Chondrocyte (in vitro differentiated cells): ENCODE measurements at regions not wholly inside any gene's neighbourhood (a gene's known extent, or its start where the extent isn't known, plus 50 kb on each side); places are given as distances from the start of the nearest gene placed in this dataset.

Experiments
- DNase-seq: peaks from one replicate; pipeline ENCODE4 v3.0.0; 2021; ENCODE audit warnings: mixed read lengths, low spot score
- H3K27ac Mint-ChIP-seq: one replicate; pipeline ENCODE4 v1.8.0; 2021; ENCODE audit warnings: mild to moderate bottlenecking, moderate library complexity, mixed read lengths; ENCODE audit not compliant: unreplicated experiment
- H3K27me3 Mint-ChIP-seq: 2 replicates; pipeline ENCODE4 v1.8.0; 2021; ENCODE audit warnings: low read depth, mixed read lengths
- H3K36me3 Mint-ChIP-seq: 2 replicates; pipeline ENCODE4 v1.8.0; 2021; ENCODE audit warnings: low read depth, mixed read lengths
- H3K4me1 Mint-ChIP-seq: 2 replicates; pipeline ENCODE4 v1.8.0; 2021; ENCODE audit warnings: low read depth, mild to moderate bottlenecking, mixed read lengths
- H3K4me3 Mint-ChIP-seq: one replicate; pipeline ENCODE4 v1.8.0; 2021; ENCODE audit warnings: mild to moderate bottlenecking, moderate library complexity, mixed read lengths; ENCODE audit not compliant: unreplicated experiment
- H3K9me3 Mint-ChIP-seq: 2 replicates; pipeline ENCODE4 v1.8.0; 2021; ENCODE audit warnings: low read depth, mixed read lengths
- CTCF ChIP-seq: fragments of 200-600 bp; sonication (generic); IDR thresholded peaks from 2 replicates; pipeline ENCODE4 v1.5.0; 2021; ENCODE audit warnings: antibody characterized with exemption, mild to moderate bottlenecking, moderate library complexity

GRCh38 chr1:229808272-229808671 is 182.2 kb downstream of the URB2 start:
- Mint-ChIP-seq H3K27ac (no peak overlapping the region), H3K4me3 (no peak overlapping the region), H3K27me3 (peaks cover 7% of the 10 kb centered on the region), H3K9me3 (peaks cover 31% of the 10 kb centered on the region), H3K4me1 (no peaks in the 10 kb centered on the region), H3K36me3 (peaks cover 6% of the 10 kb centered on the region)
- no peak for DNase-seq
- no peak for TF ChIP-seq CTCF

- DNase-seq, result no peak
- no peaks in the 10 kb centered on the region for H3K4me1 Mint-ChIP-seq
- TF ChIP-seq CTCF, result no peak
- H3K36me3 Mint-ChIP-seq, result peaks cover 5% of the 10 kb centered on the region
- no peak overlapping the region for H3K4me3 Mint-ChIP-seq
- H3K27me3 Mint-ChIP-seq, result peaks cover 7% of the 10 kb centered on the region
- H3K9me3 Mint-ChIP-seq, result peaks cover 23% of the 10 kb centered on the region
- no peak overlapping the region for H3K27ac Mint-ChIP-seq
These were observed 184.1 kb downstream of the URB2 start for GRCh38 chr1:229810140-229810539.

GRCh38 chr1:229810961-229811360 is 184.9 kb downstream of the URB2 start:
- Mint-ChIP-seq H3K9me3 (peaks cover 18% of the 10 kb centered on the region), H3K27ac (no peak overlapping the region), H3K4me3 (no peak overlapping the region), H3K4me1 (peaks cover 3% of the 10 kb centered on the region), H3K27me3 (peaks cover 7% of the 10 kb centered on the region), H3K36me3 (peaks cover 5% of the 10 kb centered on the region)
- no peak for DNase-seq
- TF ChIP-seq CTCF, result no peak

- H3K27ac Mint-ChIP-seq, result no peak overlapping the region
- DNase-seq, result no peak
- H3K27me3 Mint-ChIP-seq, result peaks cover 9% of the 10 kb centered on the region
- no peak overlapping the region for H3K4me3 Mint-ChIP-seq
- peaks cover 3% of the 10 kb centered on the region for H3K4me1 Mint-ChIP-seq
- peaks cover 5% of the 10 kb centered on the region for H3K36me3 Mint-ChIP-seq
- peaks cover 18% of the 10 kb centered on the region for H3K9me3 Mint-ChIP-seq
- no peak for TF ChIP-seq CTCF
These were observed 186.1 kb downstream of the URB2 start for GRCh38 chr1:229812148-229812547.

GRCh38 chr1:229812693-229813092 is 186.6 kb downstream of the URB2 start:
- H3K9me3 Mint-ChIP-seq, result peaks cover 18% of the 10 kb centered on the region
- peaks cover 14% of the 10 kb centered on the region for H3K27me3 Mint-ChIP-seq
- DNase-seq, result no peak
- no peak overlapping the region for H3K4me3 Mint-ChIP-seq
- H3K4me1 Mint-ChIP-seq, result peaks cover 3% of the 10 kb centered on the region
- H3K27ac Mint-ChIP-seq, result no peak overlapping the region
- H3K36me3 Mint-ChIP-seq, result peaks cover 5% of the 10 kb centered on the region
- no peak for TF ChIP-seq CTCF
